Memory B cell (primary cell): ENCODE measurements at regions not wholly inside any gene's neighbourhood (a gene's known extent, or its start where the extent isn't known, plus 50 kb on each side); places are given as distances from the start of the nearest gene placed in this dataset.
"Not testable (repeated sequence)": the region's sequence is repeated elsewhere in the genome, so short reads cannot be mapped to it uniquely, and the experiment has no call there.

Source experiments
- ATAC-seq: fragments of 150-1000 bp; cut with Tn5 transposase; 2 replicates; pipeline ENCODE4 v1.10.0; 2021; ENCODE audit warnings: low read depth, mild to moderate bottlenecking, moderate library complexity
- DNase-seq, 2 donors: peaks; one replicate each; pipeline ENCODE4 v3.0.0; 2022; ENCODE audit warnings: low spot score in 2 of 2
- H3K27ac Mint-ChIP-seq: one replicate; pipeline ENCODE4 v1.8.0; 2022; ENCODE audit warnings: mild to moderate bottlenecking, moderate library complexity, mixed read lengths
- H3K27me3 Mint-ChIP-seq: one replicate; pipeline ENCODE4 v1.8.0; 2022; ENCODE audit warnings: mixed read lengths
- H3K36me3 Mint-ChIP-seq: one replicate; pipeline ENCODE4 v1.8.0; 2022; ENCODE audit warnings: mild to moderate bottlenecking, mixed read lengths
- H3K4me1 Mint-ChIP-seq: one replicate; pipeline ENCODE4 v1.8.0; 2022; ENCODE audit warnings: mixed read lengths
- H3K4me3 Mint-ChIP-seq: one replicate; pipeline ENCODE4 v1.8.0; 2022; ENCODE audit warnings: mild to moderate bottlenecking, moderate library complexity, mixed read lengths
- H3K9me3 Mint-ChIP-seq: one replicate; pipeline ENCODE4 v1.8.0; 2022; ENCODE audit warnings: mixed read lengths

DNA sequence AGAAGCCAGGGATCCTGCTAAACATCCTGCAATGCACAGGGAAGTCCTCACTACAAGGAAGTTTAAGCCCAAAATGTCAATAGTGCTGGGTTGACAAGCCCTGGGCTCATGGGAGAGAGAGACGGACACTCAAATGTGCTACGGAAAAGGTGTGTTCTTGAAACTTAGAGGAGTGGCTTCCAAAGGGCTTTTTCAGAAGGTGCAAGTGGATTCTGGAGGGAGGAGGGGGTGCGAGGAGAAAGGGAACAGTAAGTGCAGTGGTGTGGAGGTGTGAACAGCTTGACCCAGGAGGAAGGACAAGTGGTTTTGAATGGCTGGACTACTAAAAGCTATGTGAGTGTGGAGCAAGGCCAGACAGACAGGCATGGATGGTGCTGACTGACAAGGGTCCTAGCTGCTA is 50.4 kb upstream of the CECR2 start:
- peaks cover 11% of the 10 kb centered on the region for H3K27me3 Mint-ChIP-seq
- no peak for ATAC-seq
- no peak overlapping the region for H3K27ac Mint-ChIP-seq
- DNase-seq: no peak
- H3K36me3 Mint-ChIP-seq: no peaks in the 10 kb centered on the region
- H3K9me3 Mint-ChIP-seq: no peaks in the 10 kb centered on the region
- peaks cover 7% of the 10 kb centered on the region for H3K4me1 Mint-ChIP-seq
- H3K4me3 Mint-ChIP-seq: no peak overlapping the region

DNA sequence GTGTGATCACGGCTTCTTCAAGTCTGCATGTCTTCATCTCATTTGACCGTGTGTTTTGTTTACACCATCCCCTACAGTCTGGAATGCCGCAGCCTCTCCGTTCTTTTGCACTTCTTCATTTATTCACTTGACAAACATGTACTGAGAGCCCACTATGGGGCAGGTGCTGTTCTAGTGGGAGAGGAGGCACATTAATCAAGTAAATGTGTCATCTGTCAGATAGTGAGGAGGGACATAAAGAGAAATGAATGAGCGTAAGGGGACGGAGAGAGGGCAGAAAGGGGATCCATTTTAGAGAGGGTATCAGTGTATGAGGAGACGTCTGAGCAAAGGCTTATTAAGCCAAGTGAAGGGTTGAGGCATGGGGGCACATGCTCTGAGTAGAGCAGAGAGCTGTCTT is 54.0 kb upstream of the CECR2 start:
- H3K36me3 Mint-ChIP-seq: no peaks in the 10 kb centered on the region
- no peaks in the 10 kb centered on the region for H3K9me3 Mint-ChIP-seq
- no peak overlapping the region for H3K4me3 Mint-ChIP-seq
- H3K4me1 Mint-ChIP-seq: peaks cover 7% of the 10 kb centered on the region
- DNase-seq: no peak
- no peak overlapping the region for H3K27ac Mint-ChIP-seq
- no peak for ATAC-seq
- peaks cover 15% of the 10 kb centered on the region for H3K27me3 Mint-ChIP-seq

DNA sequence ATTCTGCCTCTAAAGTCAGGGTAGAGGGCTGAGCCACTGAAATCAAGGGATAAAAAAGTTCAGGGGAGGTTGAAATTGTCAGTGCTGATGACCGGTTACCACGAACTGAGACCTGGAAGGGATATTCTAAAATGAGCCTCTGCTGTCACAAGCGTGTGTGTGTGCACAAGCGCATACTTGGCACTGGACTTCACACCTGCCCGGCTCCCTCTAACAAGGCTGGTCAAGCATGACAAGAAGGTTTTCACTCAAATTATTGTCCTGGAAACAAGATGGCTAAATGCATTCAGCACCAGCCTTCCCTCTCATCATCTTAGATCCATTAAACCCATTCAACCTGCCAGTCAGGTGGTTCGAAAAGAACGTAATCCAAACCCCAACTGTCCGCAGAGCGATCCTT is 54.8 kb upstream of the CECR2 start:
- no peaks in the 10 kb centered on the region for H3K36me3 Mint-ChIP-seq
- no peak overlapping the region for H3K4me3 Mint-ChIP-seq
- ATAC-seq (no peak), DNase-seq (no peak)
- H3K4me1 Mint-ChIP-seq: peaks cover 7% of the 10 kb centered on the region
- no peak overlapping the region for H3K27ac Mint-ChIP-seq
- no peaks in the 10 kb centered on the region for H3K9me3 Mint-ChIP-seq
- H3K27me3 Mint-ChIP-seq: peaks cover 15% of the 10 kb centered on the region

DNA sequence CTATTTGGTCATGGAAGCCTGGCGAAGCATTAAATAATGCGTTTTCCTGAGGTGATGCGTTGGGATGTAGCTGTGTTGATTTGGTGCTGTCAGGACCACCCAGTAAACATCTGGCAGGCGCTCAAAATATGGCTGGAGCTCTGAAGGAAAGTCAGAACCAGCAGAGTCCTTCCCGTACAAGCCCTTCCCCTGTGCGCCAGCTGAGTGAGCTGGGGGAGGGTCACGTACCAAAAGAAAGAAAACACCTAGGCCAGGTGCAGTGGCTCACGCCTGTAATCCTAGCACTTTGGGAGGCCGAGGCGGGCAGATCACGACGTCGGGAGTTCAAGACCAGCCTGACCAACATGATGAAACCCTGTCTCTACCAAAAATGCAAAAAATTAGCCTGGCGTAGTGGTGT is 55.6 kb upstream of the CECR2 start:
- Mint-ChIP-seq H3K4me3 (no peak overlapping the region), H3K4me1 (peaks cover 4% of the 10 kb centered on the region), H3K9me3 (no peaks in the 10 kb centered on the region), H3K27me3 (peaks cover 8% of the 10 kb centered on the region), H3K36me3 (no peaks in the 10 kb centered on the region), H3K27ac (no peak overlapping the region)
- ATAC-seq: no peak
- no peak for DNase-seq

DNA sequence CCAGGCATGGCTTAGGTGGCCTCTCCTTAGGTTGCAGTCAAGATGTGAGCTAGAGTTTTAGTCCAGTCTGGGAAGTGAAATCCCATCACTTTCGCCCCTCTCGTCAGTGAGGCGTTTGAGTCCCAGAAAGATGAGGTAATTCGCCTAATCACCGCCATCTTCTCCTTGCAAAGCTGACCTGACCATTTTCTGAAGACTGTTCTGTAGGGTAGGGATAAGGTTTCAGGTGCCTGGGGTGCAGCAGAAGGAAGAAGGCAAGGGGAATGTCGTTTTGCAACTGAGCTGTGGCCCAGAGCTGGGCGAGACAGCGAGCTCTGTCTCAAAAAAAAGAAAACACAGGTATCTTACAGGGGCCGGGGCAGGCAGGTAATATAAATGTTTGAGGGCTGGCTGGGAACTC is 61.7 kb upstream of the CECR2 start:
- ATAC-seq (no peak), DNase-seq (no peak)
- Mint-ChIP-seq H3K27me3 (no peaks in the 10 kb centered on the region), H3K36me3 (no peaks in the 10 kb centered on the region), H3K4me3 (no peak overlapping the region), H3K4me1 (peaks cover 16% of the 10 kb centered on the region), H3K27ac (no peak overlapping the region), H3K9me3 (no peaks in the 10 kb centered on the region)

DNA sequence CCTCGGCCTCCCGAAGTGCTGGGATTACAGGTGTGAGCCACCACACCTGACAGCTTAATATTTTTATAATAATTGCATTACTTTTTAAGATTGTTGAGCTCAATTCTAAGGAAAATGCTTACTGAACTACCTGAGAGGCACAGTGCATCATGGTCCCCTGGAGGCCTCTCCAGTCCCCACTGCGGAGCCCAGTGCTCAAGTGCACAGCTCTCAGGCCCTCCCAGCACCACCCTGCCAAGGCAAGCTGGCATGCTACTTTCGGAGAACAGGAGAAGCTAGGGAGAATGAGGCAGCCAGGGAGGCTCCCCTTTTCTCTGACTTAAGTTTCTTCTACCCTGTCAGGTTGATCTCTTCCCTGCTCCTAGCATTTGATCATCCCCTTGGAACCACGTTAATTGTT is 64.2 kb upstream of the CECR2 start:
- no peak for DNase-seq
- no peaks in the 10 kb centered on the region for H3K36me3 Mint-ChIP-seq
- H3K27me3 Mint-ChIP-seq: no peaks in the 10 kb centered on the region
- H3K27ac Mint-ChIP-seq: peak overlapping the region; percentile 98
- H3K4me1 Mint-ChIP-seq: peaks cover 16% of the 10 kb centered on the region
- H3K9me3 Mint-ChIP-seq: no peaks in the 10 kb centered on the region
- ATAC-seq: no peak
- no peak overlapping the region for H3K4me3 Mint-ChIP-seq

DNA sequence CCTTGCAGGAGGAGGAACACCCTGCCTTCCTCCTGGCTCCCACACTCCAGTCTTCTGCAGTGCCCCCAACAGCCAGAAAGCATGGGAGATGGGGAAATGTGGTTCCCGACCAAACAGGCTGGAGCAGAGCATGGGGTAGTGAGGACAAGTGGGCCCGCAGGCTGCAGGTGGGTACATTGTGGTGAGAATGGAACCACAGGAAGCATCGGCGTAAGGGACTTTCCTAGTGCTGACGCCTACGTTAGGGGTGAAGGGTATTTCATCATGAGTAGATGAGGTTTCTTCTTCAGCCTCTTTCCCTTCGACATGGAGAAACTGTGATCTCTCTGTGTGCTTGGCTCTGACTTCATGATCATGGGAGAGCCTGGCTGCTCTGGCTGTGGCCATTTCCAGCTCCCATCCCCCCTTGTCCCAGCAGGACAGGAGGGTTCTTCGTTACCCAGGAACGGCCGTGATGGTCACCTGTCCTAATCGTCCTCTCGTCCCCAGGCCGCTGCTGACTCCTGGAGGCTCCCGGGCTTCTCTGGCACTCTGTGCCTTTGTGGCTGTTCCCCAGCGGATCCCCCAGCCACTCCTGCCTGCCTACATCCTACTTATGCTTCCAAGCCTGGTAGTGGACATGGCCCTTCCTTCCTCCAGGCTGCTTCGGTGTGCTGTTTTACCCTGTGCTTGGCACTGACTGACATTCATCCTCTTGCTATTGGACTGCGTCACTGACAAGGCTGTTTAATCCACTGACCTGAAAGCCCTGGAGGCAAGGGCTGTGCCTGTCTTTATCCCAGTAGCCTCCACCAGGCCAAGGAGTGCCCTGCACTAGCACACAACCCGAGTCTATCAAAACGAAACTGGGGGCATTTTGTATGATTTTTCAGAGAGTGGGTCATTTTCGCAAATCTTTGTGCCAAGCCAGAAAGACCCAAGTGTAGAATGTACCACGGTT is 65.2 kb upstream of the CECR2 start:
- Mint-ChIP-seq H3K4me3 (peak overlapping the region; percentile 75), H3K27ac (peak overlapping the region; percentile 98), H3K4me1 (peaks cover 16% of the 10 kb centered on the region), H3K9me3 (no peaks in the 10 kb centered on the region), H3K36me3 (no peaks in the 10 kb centered on the region), H3K27me3 (no peaks in the 10 kb centered on the region)
- DNase-seq (peak; percentile 44 to 66), ATAC-seq (peak; percentile 99)

DNA sequence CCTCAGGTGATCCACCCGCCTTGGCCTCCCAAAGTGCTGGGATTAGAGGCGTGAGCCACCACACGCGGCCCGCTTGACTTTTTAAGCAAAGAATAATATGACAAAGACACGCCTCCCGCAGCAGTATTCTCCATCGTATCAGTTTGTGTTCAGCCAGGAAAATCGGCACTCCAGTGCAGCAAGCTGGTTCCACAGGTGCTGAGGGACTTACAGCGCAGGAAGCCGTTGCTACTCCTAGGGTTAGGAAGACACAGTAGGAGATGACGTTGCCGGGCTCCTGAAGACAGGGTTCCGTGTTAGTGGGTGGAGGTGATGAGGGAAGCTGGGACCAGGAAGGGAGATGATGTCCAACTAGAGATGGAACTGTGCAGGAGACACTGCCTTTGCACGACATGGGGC is 65.8 kb upstream of the CECR2 start:
- H3K4me1 Mint-ChIP-seq: peaks cover 16% of the 10 kb centered on the region
- H3K9me3 Mint-ChIP-seq: no peaks in the 10 kb centered on the region
- no peak for ATAC-seq
- H3K27me3 Mint-ChIP-seq: no peaks in the 10 kb centered on the region
- no peak overlapping the region for H3K4me3 Mint-ChIP-seq
- H3K36me3 Mint-ChIP-seq: no peaks in the 10 kb centered on the region
- DNase-seq: no peak
- peak overlapping the region; percentile 98 for H3K27ac Mint-ChIP-seq

DNA sequence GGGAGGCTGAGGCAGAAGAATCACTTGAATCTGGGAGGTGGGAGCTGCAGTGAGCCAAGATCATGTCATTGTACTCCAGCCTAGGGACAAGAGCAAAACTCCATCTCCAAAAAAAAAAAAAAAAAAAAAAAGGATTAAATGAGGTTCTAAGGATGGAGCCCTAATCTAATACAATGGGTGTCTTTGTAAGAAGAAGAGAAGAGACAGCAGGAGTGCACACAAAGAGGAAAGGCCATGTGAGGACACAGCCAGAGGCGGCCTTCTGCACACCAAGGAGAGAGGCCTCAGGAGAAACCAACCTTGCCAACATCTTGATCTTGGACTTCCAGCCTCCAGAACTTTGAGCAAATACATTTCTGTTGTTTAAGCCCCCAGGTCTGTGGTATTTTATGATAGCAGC is 66.6 kb upstream of the CECR2 start:
- Mint-ChIP-seq H3K36me3 (no peaks in the 10 kb centered on the region), H3K4me1 (peaks cover 16% of the 10 kb centered on the region), H3K4me3 (no peak overlapping the region), H3K9me3 (no peaks in the 10 kb centered on the region), H3K27ac (peak overlapping the region; percentile 98), H3K27me3 (no peaks in the 10 kb centered on the region)
- DNase-seq (no peak), ATAC-seq (no peak)

DNA sequence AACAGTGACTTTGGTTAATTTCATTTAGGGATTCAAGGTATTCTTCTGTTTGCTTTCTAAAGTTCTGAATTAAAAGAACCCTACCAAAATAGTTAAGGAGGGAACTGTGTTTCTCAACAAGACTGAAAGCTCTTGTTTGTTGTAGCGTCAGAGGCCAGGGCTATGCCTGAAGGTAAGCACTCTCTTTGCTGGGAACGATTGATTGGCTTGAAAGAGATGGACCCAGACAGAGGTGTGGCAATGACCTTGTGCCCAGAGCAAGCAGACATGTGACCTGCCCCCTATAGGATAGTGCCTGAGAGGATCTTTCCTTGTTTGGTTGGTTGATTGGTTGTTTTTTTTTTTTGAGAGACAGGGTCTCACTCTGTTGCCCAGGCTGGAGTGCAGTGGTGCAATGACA is 68.3 kb upstream of the CECR2 start:
- H3K27ac Mint-ChIP-seq: peak overlapping the region; percentile 42
- peaks cover 3% of the 10 kb centered on the region for H3K36me3 Mint-ChIP-seq
- no peak overlapping the region for H3K4me3 Mint-ChIP-seq
- H3K4me1 Mint-ChIP-seq: peaks cover 16% of the 10 kb centered on the region
- peaks cover 1% of the 10 kb centered on the region for H3K9me3 Mint-ChIP-seq
- no peaks in the 10 kb centered on the region for H3K27me3 Mint-ChIP-seq
- ATAC-seq (no peak), DNase-seq (no peak)

DNA sequence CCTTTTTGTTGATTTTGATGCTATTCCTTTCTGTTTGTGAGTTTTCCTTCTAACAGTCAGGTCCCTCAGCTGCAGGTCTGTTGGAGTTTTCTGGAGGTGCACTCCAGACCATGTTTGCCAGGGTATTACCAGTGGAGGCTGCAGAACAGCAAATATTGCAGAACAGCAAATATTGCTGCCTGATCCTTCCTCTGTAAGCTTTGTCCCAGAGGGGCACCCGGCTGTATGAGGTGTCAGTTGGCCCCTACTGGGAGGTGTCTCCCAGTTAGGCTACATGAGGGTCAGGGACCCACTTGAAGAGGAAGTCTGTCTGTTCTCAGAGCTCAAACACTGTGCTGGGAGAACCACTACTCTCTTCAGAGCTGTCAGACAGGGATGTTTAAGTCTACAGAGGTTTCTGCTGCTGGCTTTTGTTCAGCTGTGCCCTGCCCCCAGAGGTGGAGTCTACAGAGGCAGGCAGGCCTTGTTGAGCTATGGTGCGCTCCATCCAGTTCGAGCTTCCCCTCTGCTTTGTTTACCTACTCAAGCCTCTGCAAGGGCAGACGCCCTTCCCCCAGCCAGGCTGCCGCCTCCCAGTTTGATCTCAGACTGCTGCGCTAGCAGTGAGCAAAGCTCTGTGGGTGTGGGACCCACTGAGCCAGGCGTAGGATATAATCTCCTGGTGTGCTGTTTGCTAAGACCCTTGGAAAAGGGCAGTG is 70.3 kb upstream of the CECR2 start:
- not testable (repeated sequence) for H3K4me3 Mint-ChIP-seq, H3K27me3 Mint-ChIP-seq, ATAC-seq, H3K36me3 Mint-ChIP-seq, H3K27ac Mint-ChIP-seq, DNase-seq, H3K4me1 Mint-ChIP-seq, H3K9me3 Mint-ChIP-seq

DNA sequence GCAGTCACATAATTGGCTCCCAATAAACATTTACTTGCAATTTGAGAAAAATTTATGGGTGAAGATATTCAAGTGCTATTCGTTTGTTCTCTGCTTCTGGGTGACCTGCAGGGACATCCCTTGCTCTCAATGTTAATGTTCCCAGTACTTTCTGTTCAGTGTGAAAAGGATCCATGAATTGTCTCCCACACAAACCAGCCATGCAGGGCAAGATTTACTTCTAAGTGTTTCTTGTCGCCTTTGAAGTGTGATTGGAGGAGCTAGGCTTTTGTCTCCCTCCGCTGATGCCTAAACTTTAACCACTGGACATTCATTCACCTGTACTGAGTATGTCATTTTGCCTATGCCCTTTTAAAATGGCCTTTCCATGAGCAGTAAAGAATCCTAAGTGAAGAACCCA is 66.4 kb upstream of the ADA2 start:
- Mint-ChIP-seq H3K4me3 (no peak overlapping the region), H3K9me3 (no peaks in the 10 kb centered on the region), H3K27ac (no peak overlapping the region), H3K4me1 (peaks cover 12% of the 10 kb centered on the region), H3K36me3 (no peaks in the 10 kb centered on the region), H3K27me3 (peaks cover 10% of the 10 kb centered on the region)
- ATAC-seq (no peak), DNase-seq (no peak)

DNA sequence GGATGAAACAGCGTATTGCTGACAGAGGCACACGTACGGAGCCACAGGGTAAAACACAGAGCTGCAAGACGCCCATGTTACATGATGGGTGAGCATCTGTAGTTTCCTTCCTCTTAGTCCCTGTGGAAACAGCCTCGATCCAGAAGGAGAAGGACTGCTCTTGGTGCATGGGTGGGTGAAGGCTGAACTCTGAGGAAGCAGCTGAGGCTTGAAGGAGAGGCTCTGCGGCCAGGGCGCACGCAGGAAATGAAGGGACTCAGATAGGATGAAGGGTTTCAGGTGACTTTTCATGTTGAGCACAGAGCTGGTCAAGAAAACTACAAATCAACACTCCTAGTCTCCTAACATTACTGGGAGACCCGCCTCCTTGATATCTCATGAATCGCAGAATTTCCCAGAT is 65.7 kb upstream of the ADA2 start:
- DNase-seq (no peak), ATAC-seq (no peak)
- Mint-ChIP-seq H3K27ac (no peak overlapping the region), H3K36me3 (no peaks in the 10 kb centered on the region), H3K4me1 (peaks cover 13% of the 10 kb centered on the region), H3K4me3 (no peak overlapping the region), H3K27me3 (peaks cover 10% of the 10 kb centered on the region), H3K9me3 (no peaks in the 10 kb centered on the region)

DNA sequence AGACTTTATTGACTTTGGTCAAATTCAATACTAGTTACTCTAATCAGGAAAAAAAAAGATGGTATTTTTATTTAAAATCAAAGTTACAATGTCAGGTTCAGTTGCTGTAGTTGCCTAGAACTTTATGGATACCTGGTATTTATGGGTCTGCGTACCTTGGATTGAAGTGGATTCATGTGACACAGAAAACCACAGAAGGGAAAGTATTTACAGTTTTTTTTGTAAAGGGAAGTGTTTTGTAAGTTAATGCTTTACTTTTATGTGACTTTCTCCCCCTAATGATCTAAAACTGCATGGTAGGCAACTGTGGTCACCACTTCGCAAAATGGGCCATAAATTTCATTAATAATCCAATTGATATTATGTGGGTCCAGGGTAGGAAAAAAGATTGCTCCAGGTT is 65.2 kb upstream of the ADA2 start:
- no peak for DNase-seq
- no peak for ATAC-seq
- Mint-ChIP-seq H3K27ac (no peak overlapping the region), H3K4me1 (peaks cover 13% of the 10 kb centered on the region), H3K4me3 (no peak overlapping the region), H3K27me3 (peaks cover 10% of the 10 kb centered on the region), H3K36me3 (no peaks in the 10 kb centered on the region), H3K9me3 (no peaks in the 10 kb centered on the region)
